Panc1 (cell line): ENCODE measurements at regions not wholly inside any gene's neighbourhood (a gene's known extent, or its start where the extent isn't known, plus 50 kb on each side); places are given as distances from the start of the nearest gene placed in this dataset.
A peak's percentile ranks its signal among the peaks of the same experiment; 100 is the strongest.

Source experiments
- ATAC-seq: fragments of 200-7000 bp; cut with Tn5 transposase; 2 replicates; pipeline ENCODE4 v1.9.1; 2020; ENCODE audit warnings: mild to moderate bottlenecking, moderate library complexity
- BruUV-seq: library from RNA; stranded (reverse); fragments of 400-500 nt; replicated peaks from 2 replicates; lab custom pipeline; 2021; lab: Mats Ljungman, UMichigan
- CTCF ChIA-PET: fragments of 300-600 bp; sonication (Branson Sonifier 250); formaldehyde crosslinking; loops from one replicate; lab custom pipeline; 2022; ENCODE audit warnings: antibody characterized with exemption; lab: Charles Lee
- POLR2A ChIA-PET: fragments of 300-600 bp; sonication (Branson Sonifier 250); formaldehyde crosslinking; loops from one replicate; lab custom pipeline; 2022; ENCODE audit warnings: antibody characterized with exemption; lab: Charles Lee
- DNase-seq: peaks from one replicate; pipeline ENCODE4 v3.0.0-alpha.2; 2010; ENCODE audit warnings: low read depth, low spot score
- H3K27ac ChIP-seq: 2 replicates; pipeline ENCODE4 v1.5.1; 2011; ENCODE audit warnings: mild to moderate bottlenecking, low read length, inconsistent platforms
- H3K27me3 ChIP-seq: fragments of 200-500 bp; sonication (Bioruptor generic); 2 replicates; pipeline ENCODE4 v1.6.0; 2014; ENCODE audit warnings: low read length, inconsistent platforms; ENCODE audit not compliant: control insufficient read depth, insufficient read depth
- H3K36me3 ChIP-seq: fragments of 200-500 bp; sonication (Bioruptor generic); 2 replicates; pipeline ENCODE4 v1.5.1; 2014; ENCODE audit warnings: inconsistent platforms, mild to moderate bottlenecking, low read length, moderate library complexity; ENCODE audit not compliant: control insufficient read depth, insufficient read depth
- H3K4me1 ChIP-seq: 2 replicates; pipeline ENCODE4 v1.5.1; 2011; ENCODE audit warnings: inconsistent platforms, mild to moderate bottlenecking, low read length, moderate library complexity; ENCODE audit not compliant: control insufficient read depth, insufficient read depth
- H3K4me3 ChIP-seq, 2 experiments: 2 replicates each; pipeline ENCODE4 v1.5.1; 2011 to 2012; ENCODE audit warnings: low read depth in 2 of 2, low read length in 2 of 2, mild to moderate bottlenecking in 2 of 2, inconsistent platforms in 1 of 2, moderate library complexity in 1 of 2
- H3K9me3 ChIP-seq: fragments of 200-500 bp; sonication (Bioruptor generic); 2 replicates; pipeline ENCODE4 v1.5.1; 2014; ENCODE audit warnings: low read depth, mild to moderate bottlenecking, inconsistent platforms, low read length, moderate library complexity; ENCODE audit not compliant: control insufficient read depth, insufficient read depth
- CTCF ChIP-seq: fragments of 450-650 bp; IDR thresholded peaks from 2 replicates; pipeline ENCODE4 v1.5.1; 2017; ENCODE audit warnings: mild to moderate bottlenecking
- POLR2AphosphoS5 ChIP-seq: IDR thresholded peaks from 2 replicates; pipeline ENCODE4 v1.6.1; 2012; ENCODE audit warnings: mild to moderate bottlenecking, low read depth, low read length, moderate library complexity
- REST ChIP-seq, 2 experiments: IDR thresholded peaks; 2 replicates each; pipeline ENCODE4 v1.6.1; 2011 to 2012; ENCODE audit warnings: low read depth in 2 of 2, control low read depth in 1 of 2, low read length in 1 of 2, mild to moderate bottlenecking in 1 of 2, moderate library complexity in 1 of 2; ENCODE audit not compliant: insufficient read depth in 1 of 2
- SIN3A ChIP-seq: IDR thresholded peaks from 2 replicates; pipeline ENCODE4 v1.6.1; 2012; ENCODE audit warnings: low read depth, mild to moderate bottlenecking, low read length, moderate library complexity, borderline replicate concordance; ENCODE audit not compliant: insufficient read depth
- TCF7L2 ChIP-seq: IDR thresholded peaks from 2 replicates; pipeline ENCODE4 v1.6.1; 2011; ENCODE audit warnings: mild to moderate bottlenecking, low read depth, low read length, inconsistent platforms
- in situ Hi-C: cut with HindIII; loops from 2 replicates; pipeline ENCODE4 v1.10.0; 2016; ENCODE audit warnings: low sequenced_read_pairs, low pct_unique_long_range_greater_than_20kb
- intact Hi-C: fragments of 100-400 bp; cut with micrococcal nuclease; formaldehyde crosslinking; loops from one replicate; pipeline ENCODE4 v1.10.0; 2022; ENCODE audit not compliant: unreplicated experiment

DNA sequence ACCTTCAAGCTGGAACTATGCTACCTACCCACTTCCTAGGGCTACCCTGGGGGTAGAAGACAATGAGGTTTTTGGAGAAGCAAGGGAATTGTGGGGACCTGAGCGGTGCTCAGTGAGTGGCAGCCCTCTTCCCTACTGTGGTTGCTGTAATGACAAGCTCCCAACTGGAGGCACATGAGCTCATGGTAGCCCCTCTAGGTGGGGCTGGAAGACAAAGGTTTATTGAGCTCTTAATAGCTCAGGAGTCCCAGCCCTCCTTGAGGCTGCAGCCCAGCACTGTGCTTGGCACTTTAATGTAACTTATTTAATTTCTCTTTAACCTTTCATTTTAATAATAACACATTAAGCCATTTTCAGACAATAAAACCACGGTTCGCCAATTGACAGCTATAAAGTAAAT, 528.9 kb downstream of the OMA1 start:
- Histone ChIP-seq H3K9me3 (no peaks in the 10 kb centered on the region), H3K36me3 (no peaks in the 10 kb centered on the region), H3K4me3 (no peak overlapping the region), H3K4me1 (no peaks in the 10 kb centered on the region), H3K27ac (no peak overlapping the region), H3K27me3 (no peaks in the 10 kb centered on the region)
- no peak for TF ChIP-seq REST (IDR thresholded peaks at IDR 0.05; ENCODE audit: insufficient read depth in 1 of 2, low read depth in 2 of 2, low read length in 1 of 2)
- TF ChIP-seq TCF7L2: no peak
- TF ChIP-seq CTCF: no peak
- TF ChIP-seq POLR2AphosphoS5: no peak
- no peak for TF ChIP-seq SIN3A
- ChIA-PET CTCF (no interaction called here), POLR2A (no interaction called here)
- ATAC-seq (no peak), DNase-seq (no peak)
- in situ Hi-C loops (no loop called here), intact Hi-C loops (no loop called here)
- BruUV-seq: no TSS peak

DNA sequence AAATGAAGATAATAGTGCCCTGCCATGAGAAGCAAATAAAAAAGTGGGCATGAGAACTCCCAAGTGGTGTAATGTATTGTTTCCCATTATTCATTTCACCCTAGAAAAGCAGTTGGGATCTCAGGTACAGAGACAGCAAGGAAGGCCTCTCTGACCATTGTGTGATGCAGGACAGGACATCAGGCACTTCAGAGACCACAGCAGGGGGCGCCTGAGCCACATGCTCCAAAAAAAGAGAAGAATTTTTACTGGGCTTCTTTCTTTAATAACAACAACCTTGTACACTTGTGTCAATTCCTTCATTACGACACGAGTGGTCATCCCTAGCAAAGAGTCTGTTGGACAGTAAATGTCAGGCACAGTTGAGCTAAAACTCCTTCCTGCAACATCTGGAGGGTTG, 533.3 kb downstream of the OMA1 start:
- no TSS peak for BruUV-seq
- CTCF ChIA-PET: no interaction called here
- H3K4me1 ChIP-seq: no peaks in the 10 kb centered on the region
- intact Hi-C loops: no loop called here
- H3K4me3 ChIP-seq: no peak overlapping the region
- no peaks in the 10 kb centered on the region for H3K36me3 ChIP-seq
- TF ChIP-seq CTCF: peak; percentile 38
- no peak for TF ChIP-seq POLR2AphosphoS5
- no peak for TF ChIP-seq TCF7L2
- DNase-seq: no peak
- POLR2A ChIA-PET: no interaction called here
- peaks cover 4% of the 10 kb centered on the region; the same call in 1 of the 2 replicates for H3K27me3 ChIP-seq
- no peak for ATAC-seq
- H3K27ac ChIP-seq: no peak overlapping the region
- H3K9me3 ChIP-seq: no peaks in the 10 kb centered on the region
- in situ Hi-C loops: no loop called here

- no peak for TF ChIP-seq CTCF
- TF ChIP-seq TCF7L2: no peak
- no peak for TF ChIP-seq SIN3A
- no peak for TF ChIP-seq POLR2AphosphoS5
- TF ChIP-seq REST (IDR thresholded peaks at IDR 0.05; ENCODE audit: insufficient read depth in 1 of 2, low read depth in 2 of 2, low read length in 1 of 2): no peak
- Histone ChIP-seq H3K4me3 (no peak overlapping the region), H3K9me3 (no peaks in the 10 kb centered on the region), H3K27me3 (peaks cover 6% of the 10 kb centered on the region), H3K4me1 (no peaks in the 10 kb centered on the region), H3K36me3 (no peaks in the 10 kb centered on the region), H3K27ac (no peak overlapping the region)
- intact Hi-C loops (no loop called here), in situ Hi-C loops (no loop called here)
- no peak for ATAC-seq
- ChIA-PET CTCF (no interaction called here), POLR2A (no interaction called here)
- DNase-seq: no peak
- BruUV-seq: no TSS peak
These were observed 534.5 kb downstream of the OMA1 start for GRCh38 chr1:58011978-58012377.
